ENCODE measurements at regions not wholly inside any gene's neighbourhood (a gene's known extent, or its start where the extent isn't known, plus 50 kb on each side); places are given as distances from the start of the nearest gene placed in this dataset.

- no peak overlapping the region for H3K4me3 ChIP-seq (replicated peaks in 1 of 3; ENCODE audit: low read depth in 2 of 3, low read length in 3 of 3)
- 100% methylated on average over 1 of the region's 3 CpGs for WGBS (ENCODE audit: insufficient coverage)
These were observed 154.1 kb upstream of the CADPS start for GRCh38 chr3:63029326-63029725.

GRCh38 chr3:63029921-63030320 lies 154.7 kb upstream of the CADPS start:
- H3K4me3 ChIP-seq (replicated peaks in 1 of 3; ENCODE audit: low read depth in 2 of 3, low read length in 3 of 3), result no peak overlapping the region
- H3K27me3 Mint-ChIP-seq (ENCODE audit: low read depth in 3 of 3), result no peaks in the 10 kb centered on the region
- H3K9me3 ChIP-seq (replicated peaks in 1 of 2; ENCODE audit: control insufficient read depth in 1 of 2, insufficient read depth in 1 of 2, low read length in 2 of 2), result peaks cover 6 to 9% of the 10 kb centered on the region in 2 donors
- H2AFZ ChIP-seq (ENCODE audit: insufficient read depth, low read depth, low read length, poor library complexity, severe bottlenecking), result no peak overlapping the region
- no peak overlapping the region for H3K9ac ChIP-seq (ENCODE audit: insufficient read depth, low read length, poor library complexity, severe bottlenecking)
- no peaks in the 10 kb centered on the region for H4K20me1 ChIP-seq (ENCODE audit: insufficient read depth, low read length)
- no peaks in the 10 kb centered on the region for H3K79me2 ChIP-seq (ENCODE audit: insufficient read depth, low read length)
- no peaks in the 10 kb centered on the region for H3K4me1 ChIP-seq (ENCODE audit: control insufficient read depth in 1 of 2, insufficient read depth in 2 of 2, low read length in 2 of 2)
- no peak overlapping the region for H3K4me3 Mint-ChIP-seq
- peaks cover 0 to 8% (median 3%) of the 10 kb centered on the region in 7 donors for H3K9me3 Mint-ChIP-seq
- intact Hi-C loops (cut with micrococcal nuclease), result no loop called here
- DNase-seq, result no peak
- no peaks in the 10 kb centered on the region for H3K36me3 ChIP-seq (replicated peaks in 1 of 2; ENCODE audit: control insufficient read depth in 1 of 2, insufficient read depth in 2 of 2, low read length in 2 of 2)
- no peaks in the 10 kb centered on the region for H3K27me3 ChIP-seq (ENCODE audit: control insufficient read depth in 2 of 2, insufficient read depth in 2 of 2, low read length in 2 of 2)
- H3K36me3 Mint-ChIP-seq, result no peaks in the 10 kb centered on the region
- H3K4me2 ChIP-seq (replicated peaks; ENCODE audit: extremely low read depth, low read length, poor library complexity, severe bottlenecking), result no peak overlapping the region
- no CpG with 5 or more reads among the region's 1 CpG for WGBS (ENCODE audit: insufficient coverage)
- H3K27ac ChIP-seq (ENCODE audit: low read depth in 1 of 2, low read length in 2 of 2), result no peak overlapping the region
- no peak for TF ChIP-seq CTCF (IDR thresholded peaks at IDR 0.05)
- no peaks in the 10 kb centered on the region for H3K4me1 Mint-ChIP-seq
- no peak overlapping the region for H3K27ac Mint-ChIP-seq

More at GRCh38 chr3:63029326-63029725, 154.1 kb upstream of the CADPS start:
- DNase-seq, result no peak
- intact Hi-C loops (cut with micrococcal nuclease), result no loop called here
- Histone ChIP-seq H3K36me3 (replicated peaks in 1 of 2; ENCODE audit: control insufficient read depth in 1 of 2, insufficient read depth in 2 of 2, low read length in 2 of 2) (no peaks in the 10 kb centered on the region), H3K27ac (ENCODE audit: low read depth in 1 of 2, low read length in 2 of 2) (no peak overlapping the region), H3K9ac (ENCODE audit: insufficient read depth, low read length, poor library complexity, severe bottlenecking) (no peak overlapping the region), H3K79me2 (ENCODE audit: insufficient read depth, low read length) (no peaks in the 10 kb centered on the region), H3K9me3 (replicated peaks in 1 of 2; ENCODE audit: control insufficient read depth in 1 of 2, insufficient read depth in 1 of 2, low read length in 2 of 2) (peaks cover 6 to 9% of the 10 kb centered on the region in 2 donors), H3K4me2 (replicated peaks; ENCODE audit: extremely low read depth, low read length, poor library complexity, severe bottlenecking) (no peak overlapping the region), H2AFZ (ENCODE audit: insufficient read depth, low read depth, low read length, poor library complexity, severe bottlenecking) (no peak overlapping the region), H3K4me1 (ENCODE audit: control insufficient read depth in 1 of 2, insufficient read depth in 2 of 2, low read length in 2 of 2) (no peaks in the 10 kb centered on the region), H4K20me1 (ENCODE audit: insufficient read depth, low read length) (no peaks in the 10 kb centered on the region), H3K27me3 (ENCODE audit: control insufficient read depth in 2 of 2, insufficient read depth in 2 of 2, low read length in 2 of 2) (no peaks in the 10 kb centered on the region)
- Mint-ChIP-seq H3K36me3 (no peaks in the 10 kb centered on the region), H3K27ac (no peak overlapping the region), H3K4me1 (no peaks in the 10 kb centered on the region), H3K27me3 (ENCODE audit: low read depth in 3 of 3) (no peaks in the 10 kb centered on the region), H3K4me3 (no peak overlapping the region), H3K9me3 (peaks cover 0 to 8% (median 3%) of the 10 kb centered on the region in 7 donors)
- no peak for TF ChIP-seq CTCF (IDR thresholded peaks at IDR 0.05)

Data from CD14-positive monocyte (primary cell).